ENCODE measurements at regions not wholly inside any gene's neighbourhood (a gene's known extent, or its start where the extent isn't known, plus 50 kb on each side); places are given as distances from the start of the nearest gene placed in this dataset.

- H3K4me1 ChIP-seq = no peaks in the 10 kb centered on the region
- H3K27ac ChIP-seq = no peak overlapping the region
- intact Hi-C loops (cut with DNase I; ENCODE audit: low total_unique reads) (no loop called here), in situ Hi-C loops (cut with MboI; ENCODE audit: low pct_ligation_motif_present in 1 of 4, low pct_unique_long_range_greater_than_20kb in 1 of 4, low sequenced_read_pairs in 3 of 4) (no loop called here)
- TF ChIP-seq EP300 (IDR thresholded peaks at IDR 0.05; ENCODE audit: low read depth) = no peak
- TF ChIP-seq CTCF (IDR thresholded peaks at IDR 0.05) = no peak
- H3K36me3 ChIP-seq = no peaks in the 10 kb centered on the region
- H3K9me3 ChIP-seq = no peaks in the 10 kb centered on the region
- no peak overlapping the region for H3K4me3 ChIP-seq
- WGBS, 2 donors (ENCODE audit: low coverage in 1 of 2) = 79 to 92% methylated on average over 2 to 4 of the region's 4 CpGs
- peaks cover 3% of the 10 kb centered on the region for H3K27me3 ChIP-seq
- DNase-seq = no peak
Observed at GRCh38 chr12:96136725-96137378, 57.3 kb upstream of the ELK3 start.

- no peaks in the 10 kb centered on the region for H3K4me1 ChIP-seq
- in situ Hi-C loops (cut with MboI; ENCODE audit: low pct_ligation_motif_present in 1 of 4, low pct_unique_long_range_greater_than_20kb in 1 of 4, low sequenced_read_pairs in 3 of 4) = no loop called here
- DNase-seq = no peak
- H3K27me3 ChIP-seq = no peaks in the 10 kb centered on the region
- no peaks in the 10 kb centered on the region for H3K9me3 ChIP-seq
- 78 to 95% methylated on average over 2 of the region's 2 CpGs for whole genome bisulfite sequencing, 2 donors (ENCODE audit: low coverage in 1 of 2)
- no peaks in the 10 kb centered on the region for H3K36me3 ChIP-seq
- no peak for TF ChIP-seq POLR2A (IDR thresholded peaks at IDR 0.05)
- no peak for TF ChIP-seq CTCF (IDR thresholded peaks at IDR 0.05)
- TF ChIP-seq EP300 (IDR thresholded peaks at IDR 0.05; ENCODE audit: low read depth) = no peak
- no peak for TF ChIP-seq POLR2AphosphoS5 (IDR thresholded peaks at IDR 0.05)
- no peak overlapping the region for H3K4me3 ChIP-seq
- intact Hi-C loops (cut with DNase I; ENCODE audit: low total_unique reads) = no loop called here
- H3K27ac ChIP-seq = no peak overlapping the region
Observed at GRCh38 chr12:96140174-96140573, 54.0 kb upstream of the ELK3 start.

GRCh38 chr12:96141216-96141912, 52.8 kb upstream of the ELK3 start:
- no peak overlapping the region for H3K27ac ChIP-seq
- H3K4me1 ChIP-seq = no peaks in the 10 kb centered on the region
- H3K36me3 ChIP-seq = no peaks in the 10 kb centered on the region
- 78 to 85% methylated on average over 5 of the region's 5 CpGs for WGBS, 2 donors (ENCODE audit: low coverage in 1 of 2)
- no peaks in the 10 kb centered on the region for H3K27me3 ChIP-seq
- H3K4me3 ChIP-seq = no peak overlapping the region
- in situ Hi-C loops (cut with MboI; ENCODE audit: low pct_ligation_motif_present in 1 of 4, low pct_unique_long_range_greater_than_20kb in 1 of 4, low sequenced_read_pairs in 3 of 4) = no loop called here
- intact Hi-C loops (cut with DNase I; ENCODE audit: low total_unique reads) = no loop called here
- TF ChIP-seq POLR2A (IDR thresholded peaks at IDR 0.05) = no peak
- TF ChIP-seq CTCF (IDR thresholded peaks at IDR 0.05) = no peak
- TF ChIP-seq POLR2AphosphoS5 (IDR thresholded peaks at IDR 0.05) = no peak
- TF ChIP-seq EP300 (IDR thresholded peaks at IDR 0.05; ENCODE audit: low read depth) = no peak
- DNase-seq = no peak
- no peaks in the 10 kb centered on the region for H3K9me3 ChIP-seq

- Histone ChIP-seq H3K4me3 (no peak overlapping the region), H3K36me3 (no peaks in the 10 kb centered on the region), H3K27me3 (no peaks in the 10 kb centered on the region), H3K9me3 (no peaks in the 10 kb centered on the region), H3K4me1 (no peaks in the 10 kb centered on the region), H3K27ac (no peak overlapping the region)
- WGBS, 2 donors (ENCODE audit: low coverage in 1 of 2) = 35 to 59% methylated on average over 6 of the region's 6 CpGs
- in situ Hi-C loops (cut with MboI; ENCODE audit: low pct_ligation_motif_present in 1 of 4, low pct_unique_long_range_greater_than_20kb in 1 of 4, low sequenced_read_pairs in 3 of 4) = no loop called here
- TF ChIP-seq POLR2A (IDR thresholded peaks at IDR 0.05) (no peak), EP300 (IDR thresholded peaks at IDR 0.05; ENCODE audit: low read depth) (no peak), CTCF (IDR thresholded peaks at IDR 0.05) (no peak), POLR2AphosphoS5 (IDR thresholded peaks at IDR 0.05) (no peak)
- DNase-seq = no peak
- intact Hi-C loops (cut with DNase I; ENCODE audit: low total_unique reads) = no loop called here
Observed at GRCh38 chr12:96143392-96143791, 50.8 kb upstream of the ELK3 start.
